Endothelial cell of umbilical vein (primary cell): ENCODE measurements at regions not wholly inside any gene's neighbourhood (a gene's known extent, or its start where the extent isn't known, plus 50 kb on each side); places are given as distances from the start of the nearest gene placed in this dataset.

ENCODE experiments used
- BruUV-seq: library from RNA; stranded (reverse); fragments of 400-500 nt; replicated peaks from 2 replicates; lab custom pipeline; 2021; lab: Mats Ljungman, UMichigan
- CTCF ChIA-PET: fragments of 300-600, 350-600 bp; sonication (Branson Sonifier 250); formaldehyde crosslinking; loops from one replicate; lab custom pipeline; 2021; ENCODE audit warnings: antibody characterized with exemption, inconsistent platforms; lab: Charles Lee
- POLR2A ChIA-PET: fragments of 300-600, 350-600 bp; sonication (Branson Sonifier 250); formaldehyde crosslinking; loops from one replicate; lab custom pipeline; 2021; ENCODE audit warnings: antibody characterized with exemption, inconsistent platforms; lab: Charles Lee
- DNase-seq: peaks from one replicate; pipeline ENCODE4 v3.0.0-alpha.2; 2011; ENCODE audit warnings: low read depth, low spot score
- FAIRE-seq: peaks from 2 replicates; lab custom pipeline; 2011; peaks lifted over from hg19 to GRCh38; lab: Jason Lieb, UNC
- H2AFZ ChIP-seq: 2 replicates; pipeline ENCODE4 v1.6.0; 2012; ENCODE audit warnings: low read depth, low read length, control low read depth, inconsistent platforms
- H3K27ac ChIP-seq: 2 replicates; pipeline ENCODE4 v1.5.1; 2011; ENCODE audit warnings: low read depth, mild to moderate bottlenecking, control low read depth, low read length, moderate library complexity; ENCODE audit not compliant: insufficient read depth
- H3K27me3 ChIP-seq, 2 experiments: 2 replicates each; pipeline versions ENCODE4 v1.6.0 to v1.6.1; 2011; ENCODE audit warnings: low read length in 2 of 2, mixed read lengths in 1 of 2; ENCODE audit not compliant: control insufficient read depth in 2 of 2, insufficient read depth in 2 of 2
- H3K36me3 ChIP-seq, 2 experiments: 2 replicates in 1 of 2; 3 replicates in 1 of 2; pipeline ENCODE4 v1.5.1; 2011; ENCODE audit warnings: low read length in 2 of 2, mild to moderate bottlenecking in 1 of 2, moderate library complexity in 1 of 2; ENCODE audit not compliant: control insufficient read depth in 2 of 2, insufficient read depth in 2 of 2; ENCODE audit errors: extremely low read depth in 1 of 2
- H3K4me1 ChIP-seq: 3 replicates; pipeline ENCODE4 v1.5.1; 2011; ENCODE audit warnings: mild to moderate bottlenecking, low read length; ENCODE audit not compliant: control insufficient read depth, insufficient read depth; ENCODE audit errors: extremely low read depth
- H3K4me2 ChIP-seq: 2 replicates; pipeline ENCODE4 v1.6.1; 2011; ENCODE audit warnings: low read length, control low read depth, mixed read lengths; ENCODE audit not compliant: insufficient read depth
- H3K4me3 ChIP-seq, 3 experiments: fragments of 200-600 bp in 1 of 3; sonication (generic), shearing (Covaris generic) in 1 of 3; replicated peaks in 1 of 3; 2 replicates each; pipeline ENCODE4 v1.5.1; 2011 to 2016; ENCODE audit warnings: control low read depth in 3 of 3, low read length in 3 of 3, mild to moderate bottlenecking in 2 of 3, inconsistent platforms in 1 of 3, low read depth in 1 of 3, moderate library complexity in 1 of 3; ENCODE audit not compliant: insufficient read depth in 1 of 3
- H3K79me2 ChIP-seq: 2 replicates; pipeline ENCODE4 v1.6.0; 2012; ENCODE audit warnings: low read length, inconsistent platforms; ENCODE audit not compliant: control insufficient read depth, insufficient read depth
- H3K9ac ChIP-seq: replicated peaks from 2 replicates; pipeline ENCODE3; 2011; ENCODE audit warnings: low read length, control low read depth; ENCODE audit not compliant: insufficient read depth; ENCODE audit errors: extremely low read depth
- H3K9me1 ChIP-seq: replicated peaks from 3 replicates; pipeline ENCODE4 v1.6.0; 2011; ENCODE audit warnings: mild to moderate bottlenecking, low read length; ENCODE audit not compliant: control insufficient read depth, insufficient read depth; ENCODE audit errors: extremely low read depth
- H3K9me3 ChIP-seq: replicated peaks from 2 replicates; pipeline ENCODE4 v1.5.1; 2012; ENCODE audit warnings: low read length, inconsistent platforms; ENCODE audit not compliant: control insufficient read depth, insufficient read depth
- H4K20me1 ChIP-seq: replicated peaks from 2 replicates; pipeline ENCODE3; 2011; ENCODE audit warnings: mild to moderate bottlenecking, low read length; ENCODE audit not compliant: control insufficient read depth, insufficient read depth; ENCODE audit errors: extremely low read depth
- EZH2 ChIP-seq: IDR thresholded peaks from 2 replicates; pipeline ENCODE4 v1.6.1; 2012; ENCODE audit warnings: borderline replicate concordance, low read depth, mild to moderate bottlenecking, moderate library complexity, low read length, inconsistent platforms; ENCODE audit not compliant: severe bottlenecking
- FOS ChIP-seq: IDR thresholded peaks from 2 replicates; pipeline ENCODE4 v1.6.1; 2011; ENCODE audit warnings: mild to moderate bottlenecking, low read length, moderate library complexity, borderline replicate concordance; ENCODE audit not compliant: insufficient read depth
- GATA2 ChIP-seq: IDR thresholded peaks from 2 replicates; pipeline ENCODE4 v1.7.0; 2011; ENCODE audit warnings: low read depth, mild to moderate bottlenecking, moderate library complexity, mixed read lengths, low read length; ENCODE audit not compliant: insufficient read length, insufficient read depth
- JUN ChIP-seq: IDR thresholded peaks from 2 replicates; pipeline ENCODE4 v1.6.1; 2011; ENCODE audit warnings: borderline replicate concordance, low read depth; ENCODE audit not compliant: insufficient read length, insufficient read depth
- MYC ChIP-seq: IDR thresholded peaks from one replicate; pipeline ENCODE4 v1.6.1; 2011; ENCODE audit warnings: mild to moderate bottlenecking, low read depth, low read length
- POLR2A ChIP-seq: IDR thresholded peaks from 2 replicates; pipeline ENCODE4 v1.6.1; 2012; ENCODE audit warnings: low read depth, mild to moderate bottlenecking, control low read depth, low read length
- POLR2AphosphoS5 ChIP-seq: IDR thresholded peaks from 2 replicates; pipeline ENCODE4 v1.6.1; 2012; ENCODE audit warnings: low read depth, mild to moderate bottlenecking, control low read depth, low read length, moderate library complexity; ENCODE audit not compliant: insufficient read depth
- dilution Hi-C: fragments of 300-500 bp; cut with MboI; formaldehyde crosslinking; loops from one replicate; pipeline ENCODE4 v1.15.0; 2019; ENCODE audit warnings: low sequenced_read_pairs; ENCODE audit not compliant: extremely low pct_ligation_motif_present
- intact Hi-C: fragments of 100-400 bp; cut with micrococcal nuclease; formaldehyde crosslinking; loops from one replicate; pipeline ENCODE4 v1.10.0; 2022
- TF ChIP-seq, protein P1 (sequence below), 2 donors: IDR thresholded peaks; 1 replicate in 1 of 2; 2 replicates in 1 of 2; pipeline ENCODE4 v1.5.1; 2011; ENCODE audit warnings: low read length in 2 of 2, mild to moderate bottlenecking in 2 of 2, moderate library complexity in 2 of 2, control low read depth in 1 of 2, inconsistent platforms in 1 of 2, low read depth in 1 of 2; ENCODE audit not compliant: insufficient read depth in 1 of 2; ENCODE audit errors: extremely low read depth in 1 of 2
- TF ChIP-seq, protein P2 (sequence below): IDR thresholded peaks from 2 replicates; pipeline ENCODE4 v1.6.1; 2011; ENCODE audit not compliant: insufficient read depth, insufficient read length

DNA sequence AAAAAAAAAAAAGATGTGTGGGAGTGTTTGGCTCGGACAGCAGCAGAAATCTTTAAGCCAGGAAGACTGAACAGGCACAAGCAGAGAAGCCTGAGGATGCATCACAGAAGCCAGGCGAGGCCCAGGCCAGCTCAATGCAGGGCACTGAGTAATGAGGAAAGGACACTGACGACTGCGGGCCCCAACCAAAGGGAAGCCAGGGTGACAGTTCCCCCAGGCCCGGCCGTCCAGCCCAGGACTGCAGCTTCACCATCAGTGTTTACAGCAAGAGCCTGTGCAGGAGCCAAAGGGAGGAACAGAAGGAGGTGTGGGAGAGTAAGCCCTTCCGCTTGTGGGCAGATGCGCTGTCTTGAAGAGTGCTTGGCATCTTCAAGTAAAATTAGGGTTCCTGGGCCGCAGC lies 205.3 kb upstream of the SFSWAP start:
- FAIRE-seq (no peak), DNase-seq (no peak)
- BruUV-seq: no TSS peak
- dilution Hi-C loops: no loop called here
- Histone ChIP-seq H3K36me3 (no peaks in the 10 kb centered on the region), H3K9me1 (no peaks in the 10 kb centered on the region), H2AFZ (no peak overlapping the region), H3K27ac (no peak overlapping the region), H3K9ac (no peak overlapping the region), H3K9me3 (no peaks in the 10 kb centered on the region), H4K20me1 (no peaks in the 10 kb centered on the region), H3K4me1 (no peaks in the 10 kb centered on the region), H3K27me3 (no peaks in the 10 kb centered on the region), H3K79me2 (no peaks in the 10 kb centered on the region), H3K4me3 (no peak overlapping the region), H3K4me2 (no peak overlapping the region)
- ChIA-PET CTCF (no interaction called here), POLR2A (no interaction called here)
- intact Hi-C loops: no loop called here
- TF ChIP-seq JUN (no peak), EZH2 (no peak), POLR2A (no peak), GATA2 (no peak), POLR2AphosphoS5 (no peak), FOS (no peak), MYC (no peak)
- TF ChIP-seq, protein P1, sequence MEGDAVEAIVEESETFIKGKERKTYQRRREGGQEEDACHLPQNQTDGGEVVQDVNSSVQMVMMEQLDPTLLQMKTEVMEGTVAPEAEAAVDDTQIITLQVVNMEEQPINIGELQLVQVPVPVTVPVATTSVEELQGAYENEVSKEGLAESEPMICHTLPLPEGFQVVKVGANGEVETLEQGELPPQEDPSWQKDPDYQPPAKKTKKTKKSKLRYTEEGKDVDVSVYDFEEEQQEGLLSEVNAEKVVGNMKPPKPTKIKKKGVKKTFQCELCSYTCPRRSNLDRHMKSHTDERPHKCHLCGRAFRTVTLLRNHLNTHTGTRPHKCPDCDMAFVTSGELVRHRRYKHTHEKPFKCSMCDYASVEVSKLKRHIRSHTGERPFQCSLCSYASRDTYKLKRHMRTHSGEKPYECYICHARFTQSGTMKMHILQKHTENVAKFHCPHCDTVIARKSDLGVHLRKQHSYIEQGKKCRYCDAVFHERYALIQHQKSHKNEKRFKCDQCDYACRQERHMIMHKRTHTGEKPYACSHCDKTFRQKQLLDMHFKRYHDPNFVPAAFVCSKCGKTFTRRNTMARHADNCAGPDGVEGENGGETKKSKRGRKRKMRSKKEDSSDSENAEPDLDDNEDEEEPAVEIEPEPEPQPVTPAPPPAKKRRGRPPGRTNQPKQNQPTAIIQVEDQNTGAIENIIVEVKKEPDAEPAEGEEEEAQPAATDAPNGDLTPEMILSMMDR (IDR thresholded peaks at IDR 0.05; ENCODE audit: extremely low read depth in 1 of 2, insufficient read depth in 1 of 2, low read depth in 1 of 2, low read length in 2 of 2): no peak
- TF ChIP-seq, protein P2, sequence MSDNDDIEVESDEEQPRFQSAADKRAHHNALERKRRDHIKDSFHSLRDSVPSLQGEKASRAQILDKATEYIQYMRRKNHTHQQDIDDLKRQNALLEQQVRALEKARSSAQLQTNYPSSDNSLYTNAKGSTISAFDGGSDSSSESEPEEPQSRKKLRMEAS: no peak
